ENCODE measurements at regions not wholly inside any gene's neighbourhood (a gene's known extent, or its start where the extent isn't known, plus 50 kb on each side); places are given as distances from the start of the nearest gene placed in this dataset.

DNA sequence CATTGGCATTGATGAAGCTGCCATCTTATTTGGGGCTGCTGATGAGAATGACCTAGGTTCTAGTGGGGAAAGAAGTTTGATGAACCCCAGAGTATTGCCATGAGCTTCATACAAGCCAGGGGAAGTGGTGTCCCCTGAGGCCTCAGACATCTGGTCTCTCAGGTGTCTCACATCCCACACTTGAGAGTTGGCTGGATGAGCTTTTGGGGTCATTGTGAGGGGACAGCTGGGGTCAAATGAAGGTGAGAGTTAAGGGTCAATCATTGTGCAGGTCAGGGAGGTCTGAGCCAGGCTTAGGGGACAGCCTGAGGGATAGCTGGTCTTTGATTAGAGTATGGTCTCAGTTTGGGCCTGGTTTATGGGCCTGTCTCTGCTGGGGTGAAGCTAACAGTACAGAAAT, 336.5 kb downstream of the CYP26B1 start:
- Histone ChIP-seq H3K4me1 (no peaks in the 10 kb centered on the region), H3K27me3 (replicated peaks in 1 of 7) (no peaks in the 10 kb centered on the region), H3K36me3 (no peaks in the 10 kb centered on the region), H3K4me3 (no peak overlapping the region), H3K9me3 (no peaks in the 10 kb centered on the region), H3K27ac (no peak overlapping the region)
- DNase-seq = no peak
- TF ChIP-seq CTCF (IDR thresholded peaks at IDR 0.05 in 8 of 11, conservative IDR thresholded peaks at IDR 0.05 in 3 of 11) = no peak
- no peak for TF ChIP-seq POLR2AphosphoS5 (IDR thresholded peaks at IDR 0.05)
- TF ChIP-seq POLR2A (IDR thresholded peaks at IDR 0.05) = no peak
- intact Hi-C loops (cut with DNase I; ENCODE audit: low total_unique reads) = no loop called here

GRCh38 chr2:71807581-71808451, 339.8 kb downstream of the CYP26B1 start:
- Histone ChIP-seq H3K4me3 (no peak overlapping the region), H3K9me3 (no peaks in the 10 kb centered on the region), H3K27me3 (replicated peaks in 1 of 7) (no peaks in the 10 kb centered on the region), H3K27ac (peak overlapping the region in 2 of 8 donors; percentile 28 to 30), H3K36me3 (no peaks in the 10 kb centered on the region), H3K4me1 (peaks cover 0 to 8% (median 0%) of the 10 kb centered on the region in 6 donors)
- intact Hi-C loops (cut with DNase I; ENCODE audit: low total_unique reads) = loop anchor here (10.0 kb wide), 1 partner anchor 197 kb away; no protein-coding TSS in a partner anchor
- TF ChIP-seq POLR2A (IDR thresholded peaks at IDR 0.05) (no peak), POLR2AphosphoS5 (IDR thresholded peaks at IDR 0.05) (peak; percentile 60 to 85 (median 78)), CTCF (IDR thresholded peaks at IDR 0.05 in 8 of 11, conservative IDR thresholded peaks at IDR 0.05 in 3 of 11) (no peak)
- DNase-seq = peak; percentile 66
- 67 to 84% (median 74%) methylated on average over 7 to 8 of the region's 8 CpGs for WGBS, 5 donors

GRCh38 chr2:71806432-71806831, 341.2 kb downstream of the CYP26B1 start:
- DNase-seq = no peak
- 78 to 88% (median 84%) methylated on average over 3 of the region's 3 CpGs for WGBS, 5 donors

More at GRCh38 chr2:71806432-71806831, 341.2 kb downstream of the CYP26B1 start:
- no peak overlapping the region for H3K27ac ChIP-seq
- no peak for TF ChIP-seq POLR2A (IDR thresholded peaks at IDR 0.05)
- TF ChIP-seq CTCF (IDR thresholded peaks at IDR 0.05 in 8 of 11, conservative IDR thresholded peaks at IDR 0.05 in 3 of 11) = no peak
- no peak for TF ChIP-seq POLR2AphosphoS5 (IDR thresholded peaks at IDR 0.05)
- intact Hi-C loops (cut with DNase I; ENCODE audit: low total_unique reads) = loop anchor here (10.0 kb wide), 1 partner anchor 198 kb away; no protein-coding TSS in a partner anchor
- peaks cover 0 to 10% (median 0%) of the 10 kb centered on the region in 7 donors for H3K27me3 ChIP-seq (replicated peaks in 1 of 7)
- H3K36me3 ChIP-seq = no peaks in the 10 kb centered on the region
- H3K4me3 ChIP-seq = no peak overlapping the region
- H3K9me3 ChIP-seq = no peaks in the 10 kb centered on the region
- peaks cover 0 to 17% (median 6%) of the 10 kb centered on the region in 6 donors for H3K4me1 ChIP-seq

Measured in spleen (tissue), 11 donors.